HCT116 (cell line): ENCODE measurements at regions not wholly inside any gene's neighbourhood (a gene's known extent, or its start where the extent isn't known, plus 50 kb on each side); places are given as distances from the start of the nearest gene placed in this dataset.

Source experiments
- ATAC-seq: fragments of 200-7000 bp; cut with Tn5 transposase; 2 replicates; pipeline ENCODE4 v1.9.1; 2020; ENCODE audit warnings: mild to moderate bottlenecking, moderate library complexity
- BruUV-seq: library from RNA; stranded (reverse); fragments of 400-500 nt; replicated peaks from 2 replicates; lab custom pipeline; 2021; lab: Mats Ljungman, UMichigan
- CTCF ChIA-PET: fragments of 300-600 bp; sonication (Branson Sonifier 250); formaldehyde crosslinking; loops from one replicate; lab custom pipeline; 2021; ENCODE audit warnings: antibody characterized with exemption; lab: Charles Lee
- POLR2A ChIA-PET: fragments of 300-600, 350-600 bp; sonication (Branson Sonifier 250); formaldehyde crosslinking; loops from one replicate; lab custom pipeline; 2021; ENCODE audit warnings: antibody characterized with exemption; lab: Charles Lee
- RAD21 ChIA-PET, 2 experiments: fragments of 300-600 bp; sonication (Branson Sonifier 250); formaldehyde crosslinking; loops; one replicate each; lab custom pipeline; 2023; ENCODE audit warnings: low total read pairs in 2 of 2; ENCODE audit not compliant: uncharacterized antibody in 2 of 2, unreplicated experiment in 2 of 2, low non-redundant PET in 1 of 2; lab: Charles Lee
- DNase-seq: peaks from one replicate; pipeline ENCODE4 v3.0.0-alpha.2; 2010; ENCODE audit warnings: low read depth, low spot score
- H2AFZ ChIP-seq: fragments of 200-600 bp; shearing (Covaris generic), sonication (generic); 2 replicates; pipeline ENCODE4 v1.6.1; 2017; ENCODE audit warnings: low read depth, mixed run types, mixed read lengths, antibody characterized with exemption, low read length; ENCODE audit not compliant: poor library complexity, severe bottlenecking
- H3K27ac ChIP-seq: 2 replicates; pipeline ENCODE4 v1.5.1; 2012; ENCODE audit warnings: low read depth, low read length
- H3K27me3 ChIP-seq: fragments of 200-600 bp; sonication (generic); 2 replicates; pipeline ENCODE4 v1.6.1; 2016; ENCODE audit warnings: mixed run types, low read length, mixed read lengths; ENCODE audit not compliant: insufficient read depth
- H3K36me3 ChIP-seq, 2 experiments: fragments of 200-500 bp in 1 of 2; fragments of 200-600 bp in 1 of 2; sonication (Bioruptor generic) in 1 of 2; sonication (generic) in 1 of 2; 2 replicates each; pipeline versions ENCODE4 v1.5.1 to v1.6.1; 2014 to 2016; ENCODE audit warnings: low read length in 2 of 2, inconsistent platforms in 1 of 2, mixed read lengths in 1 of 2, mixed run types in 1 of 2; ENCODE audit not compliant: insufficient read depth in 2 of 2, control insufficient read depth in 1 of 2
- H3K4me1 ChIP-seq, 2 experiments: fragments of 200-600 bp in 1 of 2; sonication (generic) in 1 of 2; 2 replicates each; pipeline versions ENCODE4 v1.5.1 to v1.6.1; 2012 to 2017; ENCODE audit warnings: low read length in 2 of 2, inconsistent platforms in 1 of 2, mild to moderate bottlenecking in 1 of 2, mixed read lengths in 1 of 2, mixed run types in 1 of 2, moderate library complexity in 1 of 2; ENCODE audit not compliant: insufficient read depth in 2 of 2, control insufficient read depth in 1 of 2
- H3K4me2 ChIP-seq: fragments of 200-600 bp; sonication (generic); 2 replicates; pipeline ENCODE4 v1.6.1; 2017; ENCODE audit warnings: mixed run types, low read length, mixed read lengths
- H3K4me3 ChIP-seq, 2 experiments: fragments of 200-600 bp in 1 of 2; sonication (generic) in 1 of 2; replicated peaks in 1 of 2; 2 replicates each; pipeline ENCODE4 v1.5.1; 2011 to 2016; ENCODE audit warnings: low read length in 2 of 2, control low read depth in 1 of 2, low read depth in 1 of 2, mild to moderate bottlenecking in 1 of 2, mixed read lengths in 1 of 2, mixed run types in 1 of 2
- H3K79me2 ChIP-seq: fragments of 200-600 bp; sonication (generic); 2 replicates; pipeline ENCODE4 v1.6.1; 2017; ENCODE audit warnings: mild to moderate bottlenecking, mixed run types, low read length, moderate library complexity, mixed read lengths; ENCODE audit not compliant: insufficient read depth
- H3K9ac ChIP-seq: fragments of 200-600 bp; sonication (generic); 2 replicates; pipeline ENCODE4 v1.6.1; 2016; ENCODE audit warnings: low read length, mixed read lengths
- H3K9me2 ChIP-seq: fragments of 200-600 bp; sonication (generic), shearing (Covaris generic); 2 replicates; pipeline ENCODE4 v1.6.1; 2017; ENCODE audit warnings: mixed run types, mild to moderate bottlenecking, moderate library complexity; ENCODE audit not compliant: insufficient read depth
- H3K9me3 ChIP-seq, 2 experiments: fragments of 200-500 bp in 1 of 2; fragments of 200-600 bp in 1 of 2; sonication (Bioruptor generic) in 1 of 2; sonication (generic) in 1 of 2; 2 replicates each; pipeline ENCODE4 v1.6.1; 2014 to 2017; ENCODE audit warnings: low read length in 2 of 2, mixed read lengths in 2 of 2, inconsistent platforms in 1 of 2, low read depth in 1 of 2, mild to moderate bottlenecking in 1 of 2, mixed run types in 1 of 2, moderate library complexity in 1 of 2; ENCODE audit not compliant: control insufficient read depth in 1 of 2, insufficient read depth in 1 of 2
- H4K20me1 ChIP-seq: fragments of 200-600 bp; sonication (generic), shearing (Covaris generic); 2 replicates; pipeline ENCODE4 v1.6.1; 2017; ENCODE audit warnings: mixed run types, mild to moderate bottlenecking, moderate library complexity; ENCODE audit not compliant: insufficient read depth
- EGR1 ChIP-seq: IDR thresholded peaks from 2 replicates; pipeline ENCODE4 v1.6.1; 2012; ENCODE audit warnings: low read depth
- FOSL1 ChIP-seq: IDR thresholded peaks from 2 replicates; pipeline ENCODE4 v1.6.1; 2012; ENCODE audit warnings: low read depth
- SRF ChIP-seq: IDR thresholded peaks from 2 replicates; pipeline ENCODE4 v1.6.1; 2012; ENCODE audit warnings: low read depth
- intact Hi-C: fragments of 100-400 bp; cut with micrococcal nuclease; formaldehyde crosslinking; loops from 2 replicates; pipeline ENCODE4 v1.10.0; 2022
- TF ChIP-seq, protein P1 (sequence below): IDR thresholded peaks from 2 replicates; pipeline ENCODE4 v1.6.1; 2011; ENCODE audit warnings: mild to moderate bottlenecking, low read length, moderate library complexity; ENCODE audit not compliant: insufficient replicate concordance; ENCODE audit errors: extremely low read depth

DNA sequence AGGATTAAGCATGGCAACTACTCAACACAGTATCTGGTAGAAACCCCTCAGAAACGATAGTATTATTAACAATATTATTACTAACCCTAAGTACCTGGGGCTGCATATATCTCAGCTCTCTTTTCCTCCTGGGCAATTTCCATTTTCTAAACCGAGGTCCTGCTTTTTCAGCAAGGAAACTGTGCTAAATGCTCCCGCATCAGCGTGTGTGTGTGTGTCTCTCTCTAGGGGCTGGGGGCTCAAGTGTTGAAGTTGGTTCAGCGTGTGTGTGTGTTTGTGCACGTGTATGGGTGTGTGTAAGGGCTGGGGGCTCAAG, 169.3 kb upstream of the MAF start (continued):
- TF ChIP-seq, protein P1, sequence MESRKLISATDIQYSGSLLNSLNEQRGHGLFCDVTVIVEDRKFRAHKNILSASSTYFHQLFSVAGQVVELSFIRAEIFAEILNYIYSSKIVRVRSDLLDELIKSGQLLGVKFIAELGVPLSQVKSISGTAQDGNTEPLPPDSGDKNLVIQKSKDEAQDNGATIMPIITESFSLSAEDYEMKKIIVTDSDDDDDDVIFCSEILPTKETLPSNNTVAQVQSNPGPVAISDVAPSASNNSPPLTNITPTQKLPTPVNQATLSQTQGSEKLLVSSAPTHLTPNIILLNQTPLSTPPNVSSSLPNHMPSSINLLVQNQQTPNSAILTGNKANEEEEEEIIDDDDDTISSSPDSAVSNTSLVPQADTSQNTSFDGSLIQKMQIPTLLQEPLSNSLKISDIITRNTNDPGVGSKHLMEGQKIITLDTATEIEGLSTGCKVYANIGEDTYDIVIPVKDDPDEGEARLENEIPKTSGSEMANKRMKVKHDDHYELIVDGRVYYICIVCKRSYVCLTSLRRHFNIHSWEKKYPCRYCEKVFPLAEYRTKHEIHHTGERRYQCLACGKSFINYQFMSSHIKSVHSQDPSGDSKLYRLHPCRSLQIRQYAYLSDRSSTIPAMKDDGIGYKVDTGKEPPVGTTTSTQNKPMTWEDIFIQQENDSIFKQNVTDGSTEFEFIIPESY, result no peak
- no peak for TF ChIP-seq FOSL1

DNA sequence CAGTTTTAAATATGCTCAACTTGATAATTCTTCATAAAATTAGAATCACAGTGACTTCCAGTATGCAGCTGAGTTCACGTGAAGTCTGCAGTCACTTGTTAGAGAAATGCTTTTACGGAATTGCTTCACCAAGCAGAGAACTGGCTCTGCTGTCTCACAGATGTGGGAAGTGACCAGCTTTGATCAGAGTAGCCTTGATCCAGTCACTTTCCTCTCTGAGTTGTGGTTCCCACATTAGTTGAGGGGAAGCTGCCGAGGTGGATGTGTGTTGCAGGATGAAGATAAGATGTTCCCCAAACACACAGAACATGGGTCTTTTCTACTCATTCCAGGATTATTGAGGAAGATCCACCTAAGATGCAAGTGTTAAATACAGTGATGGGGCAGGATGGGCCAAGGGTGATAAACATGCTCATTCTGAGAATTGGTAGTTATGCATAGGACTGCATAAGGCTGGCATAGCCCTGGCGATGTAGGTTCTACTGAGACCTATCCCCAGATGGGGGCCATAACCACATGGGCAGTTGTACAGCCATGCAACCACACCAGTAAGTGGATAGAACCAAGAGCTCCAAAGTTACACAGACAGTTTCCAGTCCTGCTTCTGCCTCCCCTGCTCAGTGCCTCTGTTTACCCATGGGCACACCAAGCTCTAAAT, 168.9 kb upstream of the MAF start:
- Histone ChIP-seq H2AFZ (no peak overlapping the region), H3K4me3 (no peak overlapping the region), H3K9me3 (peaks cover 51 to 56% of the 10 kb centered on the region in 2 experiments; a peak in 2 of 4 replicates), H3K79me2 (no peaks in the 10 kb centered on the region), H3K4me2 (no peak overlapping the region), H3K27me3 (no peaks in the 10 kb centered on the region), H3K36me3 (no peaks in the 10 kb centered on the region), H4K20me1 (no peaks in the 10 kb centered on the region), H3K9ac (no peak overlapping the region), H3K9me2 (no peaks in the 10 kb centered on the region), H3K4me1 (no peaks in the 10 kb centered on the region), H3K27ac (no peak overlapping the region)
- ATAC-seq, result no peak
- CTCF ChIA-PET, result no interaction called here
- TF ChIP-seq EGR1, result no peak
- no peak for TF ChIP-seq SRF
- no peak for DNase-seq
- RAD21 ChIA-PET, result no interaction called here
- no TSS peak for BruUV-seq
- intact Hi-C loops, result no loop called here
- POLR2A ChIA-PET, result no interaction called here
